ENCODE measurements at regions not wholly inside any gene's neighbourhood (a gene's known extent, or its start where the extent isn't known, plus 50 kb on each side); places are given as distances from the start of the nearest gene placed in this dataset.

- no peaks in the 10 kb centered on the region for H3K27me3 ChIP-seq
- no peaks in the 10 kb centered on the region for H3K4me1 ChIP-seq (ENCODE audit: insufficient read depth)
- no peak for DNase-seq
- WGBS, 3 donors = 65 to 81% (median 66%) methylated on average over 7 of the region's 7 CpGs
- H3K27ac ChIP-seq = no peak overlapping the region
- H3K36me3 ChIP-seq = no peaks in the 10 kb centered on the region
- intact Hi-C loops (cut with DNase I) = no loop called here
- TF ChIP-seq CTCF (IDR thresholded peaks at IDR 0.05) (no peak), EP300 (IDR thresholded peaks at IDR 0.05) (no peak), POLR2A (IDR thresholded peaks at IDR 0.05) (no peak)
- H3K9me3 ChIP-seq = no peaks in the 10 kb centered on the region
- no peak overlapping the region for H3K4me3 ChIP-seq
Measured at GRCh38 chr2:14944562-14945346, 312.2 kb downstream of the LRATD1 start.

GRCh38 chr2:14951569-14952285, 319.2 kb downstream of the LRATD1 start:
- H3K4me3 ChIP-seq = no peak overlapping the region
- WGBS, 3 donors = 85 to 89% (median 89%) methylated on average over 5 of the region's 5 CpGs
- H3K4me1 ChIP-seq (ENCODE audit: insufficient read depth) = no peaks in the 10 kb centered on the region
- DNase-seq = no peak
- H3K27ac ChIP-seq = no peak overlapping the region
- no peaks in the 10 kb centered on the region for H3K27me3 ChIP-seq
- H3K36me3 ChIP-seq = no peaks in the 10 kb centered on the region
- H3K9me3 ChIP-seq = no peaks in the 10 kb centered on the region
- intact Hi-C loops (cut with DNase I) = no loop called here
- TF ChIP-seq POLR2A (IDR thresholded peaks at IDR 0.05) = no peak
- TF ChIP-seq EP300 (IDR thresholded peaks at IDR 0.05) = no peak
- no peak for TF ChIP-seq CTCF (IDR thresholded peaks at IDR 0.05)

- WGBS, 3 donors = 49 to 62% (median 58%) methylated on average over 6 of the region's 6 CpGs
- intact Hi-C loops (cut with DNase I) = no loop called here
- no peak for DNase-seq
- no peaks in the 10 kb centered on the region for H3K36me3 ChIP-seq
- H3K9me3 ChIP-seq = no peaks in the 10 kb centered on the region
- no peaks in the 10 kb centered on the region for H3K4me1 ChIP-seq (ENCODE audit: insufficient read depth)
- H3K27ac ChIP-seq = no peak overlapping the region
- no peak for TF ChIP-seq EP300 (IDR thresholded peaks at IDR 0.05)
- TF ChIP-seq POLR2A (IDR thresholded peaks at IDR 0.05) = no peak
- TF ChIP-seq CTCF (IDR thresholded peaks at IDR 0.05) = no peak
- H3K4me3 ChIP-seq = no peak overlapping the region
- no peaks in the 10 kb centered on the region for H3K27me3 ChIP-seq
Measured at GRCh38 chr2:14952400-14952963, 320.0 kb downstream of the LRATD1 start.

GRCh38 chr2:14960686-14961324, 328.3 kb downstream of the LRATD1 start:
- no peak for DNase-seq
- H3K27ac ChIP-seq = no peak overlapping the region

More at GRCh38 chr2:14960686-14961324, 328.3 kb downstream of the LRATD1 start:
- Histone ChIP-seq H3K27me3 (no peaks in the 10 kb centered on the region), H3K9me3 (no peaks in the 10 kb centered on the region), H3K36me3 (no peaks in the 10 kb centered on the region), H3K4me3 (no peak overlapping the region), H3K4me1 (ENCODE audit: insufficient read depth) (no peaks in the 10 kb centered on the region)
- 71 to 77% (median 75%) methylated on average over 2 of the region's 2 CpGs for WGBS, 3 donors
- TF ChIP-seq POLR2A (IDR thresholded peaks at IDR 0.05) = no peak
- no peak for TF ChIP-seq CTCF (IDR thresholded peaks at IDR 0.05)
- no peak for TF ChIP-seq EP300 (IDR thresholded peaks at IDR 0.05)
- intact Hi-C loops (cut with DNase I) = no loop called here

All from ovary (tissue), 7 donors.